GM19324 (cell line): ENCODE measurements at regions not wholly inside any gene's neighbourhood (a gene's known extent, or its start where the extent isn't known, plus 50 kb on each side); places are given as distances from the start of the nearest gene placed in this dataset.
"Not testable (repeated sequence)": the region's sequence is repeated elsewhere in the genome, so short reads cannot be mapped to it uniquely, and the experiment has no call there.

Experiments
- ATAC-seq: cut with Tn5 transposase; IDR thresholded peaks from one replicate; pipeline ENCODE4 v1.9.1; 2021; ENCODE audit warnings: mild to moderate bottlenecking, moderate library complexity; ENCODE audit not compliant: unreplicated experiment, low FRiP score

DNA sequence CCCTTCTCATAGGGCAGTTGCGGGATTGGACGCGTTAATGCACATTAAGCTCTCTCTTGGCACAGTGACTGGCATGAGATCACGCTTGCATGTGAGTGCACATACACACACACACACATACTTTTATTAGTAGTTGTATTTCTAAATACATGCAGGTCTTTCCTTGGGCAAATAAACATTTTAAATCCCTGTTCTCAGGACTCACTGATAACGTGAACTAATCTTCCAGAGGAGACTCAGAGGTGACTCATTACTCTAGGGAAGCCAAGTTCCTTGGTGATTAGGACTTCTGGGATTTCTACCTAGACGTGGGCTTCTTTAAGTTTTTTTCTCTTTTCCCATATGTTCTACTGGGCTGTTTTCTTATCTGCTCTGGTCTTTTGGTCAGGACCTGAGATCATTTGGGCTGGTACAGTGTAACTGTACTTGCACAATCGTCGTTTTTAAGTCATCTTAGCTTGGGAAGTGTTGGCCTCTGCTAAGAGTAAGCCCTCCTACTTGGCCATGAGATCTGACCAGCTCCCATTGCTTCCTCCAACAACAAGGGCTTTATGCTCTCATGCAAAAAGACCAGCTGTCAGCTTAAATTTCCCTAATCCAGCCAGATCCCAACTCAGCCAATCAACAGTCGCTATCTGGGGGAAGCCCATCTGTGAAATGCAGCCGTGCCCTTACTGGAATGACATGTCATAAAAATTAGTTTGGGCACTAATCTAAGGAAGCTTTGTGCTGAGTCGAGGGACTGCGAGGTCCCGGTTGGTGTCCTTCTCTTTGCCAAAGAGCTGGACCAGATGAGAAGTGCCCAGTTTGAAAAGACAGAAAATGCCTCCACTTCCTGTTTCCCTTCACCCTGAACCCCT is 176.4 kb upstream of the ANKRD55 start:
- no peak for ATAC-seq

DNA sequence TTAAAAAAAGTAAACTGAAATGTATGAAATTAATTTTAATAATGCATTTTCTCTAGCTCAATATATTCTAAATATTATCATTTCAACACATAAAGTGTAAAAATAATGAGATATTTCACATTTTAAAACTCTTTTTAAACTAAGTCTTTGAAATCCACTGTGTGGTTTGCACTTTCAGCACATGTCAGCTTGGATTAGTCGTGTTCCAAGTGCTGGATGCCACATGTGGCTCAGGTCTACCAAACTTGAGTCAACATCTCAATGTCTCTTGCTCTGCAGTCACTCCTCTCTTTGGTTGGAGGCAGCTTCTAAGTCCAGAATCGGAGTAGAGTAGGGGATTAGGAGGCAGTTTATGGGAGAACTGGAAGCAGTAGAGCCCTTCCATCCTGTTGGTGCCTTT is 173.7 kb upstream of the ANKRD55 start:
- no peak for ATAC-seq

DNA sequence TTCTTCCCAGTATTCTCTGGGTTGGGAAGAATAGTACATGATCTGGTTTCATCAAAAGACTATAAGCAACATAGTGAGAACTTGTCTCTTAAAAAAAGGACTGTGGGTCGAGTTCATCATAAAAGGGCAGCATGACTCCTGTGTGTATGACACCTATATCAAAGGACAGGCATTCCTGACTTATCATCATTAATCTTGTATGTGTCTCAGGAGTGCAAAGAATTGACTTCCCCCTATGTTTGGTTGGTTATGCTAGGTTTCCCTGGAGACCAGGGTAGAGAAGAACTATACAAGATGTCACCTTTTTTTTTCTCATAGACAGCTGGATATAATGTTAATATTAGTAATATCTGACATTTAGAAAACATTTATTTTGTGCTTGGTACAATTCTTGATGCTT is 173.1 kb upstream of the ANKRD55 start:
- ATAC-seq, result no peak

DNA sequence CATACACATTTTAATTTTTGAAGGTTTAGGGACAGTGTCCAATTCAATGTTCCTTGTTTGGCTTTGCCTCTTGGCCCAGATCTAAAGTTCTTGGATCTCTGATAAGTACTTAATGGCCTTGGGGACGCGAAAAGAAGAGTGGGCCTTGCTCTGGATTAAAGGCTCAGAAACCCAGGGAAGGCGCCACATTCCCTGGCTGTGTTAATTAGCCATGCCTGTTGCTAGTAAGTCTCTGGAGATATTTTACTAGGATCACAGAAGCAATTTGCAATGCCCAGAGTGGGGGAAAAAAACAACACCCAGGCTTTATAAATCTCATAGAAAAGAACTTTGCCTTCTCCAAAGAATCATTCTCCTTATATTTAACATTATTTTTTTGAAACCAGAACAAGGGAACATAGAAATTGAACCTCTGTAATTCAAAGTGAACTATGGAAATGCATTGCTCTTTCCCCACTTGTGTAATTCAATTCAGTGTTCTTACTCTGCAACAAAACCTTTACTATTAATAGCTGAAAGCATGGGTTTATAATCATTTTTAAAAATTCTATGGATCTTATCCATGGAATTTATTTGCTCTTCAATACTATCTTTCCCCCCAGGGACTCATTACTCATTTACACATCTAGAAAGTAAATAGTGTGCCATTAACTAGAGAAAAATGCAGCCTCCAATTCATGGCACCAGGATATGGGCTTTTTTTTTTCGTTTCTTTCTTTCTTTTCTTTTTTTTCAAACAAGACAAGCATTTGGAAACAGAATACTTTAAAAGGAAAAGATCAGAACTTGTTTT is 172.2 kb upstream of the ANKRD55 start:
- ATAC-seq, result no peak

DNA sequence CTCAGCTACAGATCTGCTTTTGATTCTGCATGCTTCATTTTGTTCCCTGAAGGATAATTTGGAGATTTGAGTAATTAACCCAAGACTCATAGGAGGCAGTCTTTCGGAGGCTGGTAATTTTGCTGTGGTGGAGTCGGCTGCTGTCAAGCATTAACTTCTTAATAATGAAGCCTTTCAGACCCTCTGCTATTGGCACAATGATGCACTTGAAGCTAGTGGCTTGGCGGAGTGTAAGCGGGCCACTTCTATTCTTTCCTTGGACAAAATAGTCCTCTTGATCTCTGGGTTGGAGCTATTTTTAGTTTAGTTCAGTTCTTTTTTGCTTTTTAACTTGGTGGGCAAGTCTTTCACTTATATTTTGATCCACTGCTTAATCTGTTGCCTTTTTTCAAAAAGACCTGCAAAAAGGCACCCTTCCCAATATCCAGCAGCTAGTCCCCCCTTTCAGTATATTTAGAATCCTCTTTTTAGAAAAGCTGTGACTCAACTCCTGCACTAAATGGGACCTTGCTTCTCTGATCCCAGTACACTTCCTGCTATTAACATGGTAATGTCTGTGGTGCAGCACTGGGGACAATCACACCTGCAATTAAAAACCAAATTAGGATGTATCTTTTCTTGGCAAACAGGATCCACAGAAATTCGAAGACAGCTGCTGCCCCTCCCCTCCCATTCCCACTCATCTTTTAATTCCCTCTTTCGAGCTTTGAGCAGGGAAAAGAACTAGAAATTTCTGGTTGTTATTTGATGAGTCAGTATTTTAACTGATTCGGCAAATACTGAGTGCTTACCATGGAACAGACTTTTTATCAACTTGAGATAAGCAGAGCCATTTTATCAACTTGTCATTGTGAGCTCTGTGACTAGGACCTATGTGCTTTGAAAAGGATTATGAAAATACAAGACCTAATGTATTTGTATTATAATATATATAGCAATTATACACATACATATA is 169.4 kb upstream of the ANKRD55 start:
- no peak for ATAC-seq

DNA sequence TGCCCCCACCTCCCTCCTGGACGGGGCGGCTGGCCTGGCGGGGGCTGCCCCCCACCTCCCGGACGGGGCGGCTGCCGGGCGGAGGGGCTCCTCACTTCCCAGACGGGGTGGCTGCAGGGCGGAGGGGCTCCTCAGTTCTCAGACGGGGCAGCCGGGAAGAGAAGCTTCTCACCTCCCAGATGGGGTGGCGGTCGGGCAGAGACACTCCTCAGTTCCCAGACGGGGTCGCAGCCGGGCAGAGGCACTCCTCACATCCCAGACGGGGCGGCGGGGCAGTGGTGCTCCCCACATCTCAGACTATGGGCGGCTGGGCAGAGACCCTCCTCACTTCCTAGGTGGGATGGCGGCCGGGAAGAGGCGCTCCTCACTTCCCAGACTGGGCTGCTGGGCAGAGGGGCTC is 164.7 kb upstream of the ANKRD55 start:
- ATAC-seq, result not testable (repeated sequence)

DNA sequence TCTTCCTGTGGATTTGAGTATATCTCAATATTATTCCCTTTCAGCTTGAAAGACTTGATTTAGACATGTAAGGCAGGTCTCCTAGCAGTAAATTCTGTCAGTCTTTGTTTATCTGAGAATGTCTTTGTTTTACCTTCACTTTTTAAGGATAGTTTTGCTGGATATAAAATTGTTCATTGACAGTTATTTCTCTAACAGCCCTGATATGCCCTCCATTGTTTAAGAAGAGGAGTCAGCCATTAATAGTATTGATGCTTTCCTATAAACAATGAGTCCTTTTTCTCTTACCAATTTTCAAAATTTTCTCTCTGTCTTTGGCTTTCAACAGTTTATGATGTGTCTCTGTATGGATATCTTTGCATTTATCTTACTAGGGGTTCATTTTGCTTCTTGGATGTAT is 163.5 kb upstream of the ANKRD55 start:
- ATAC-seq, result no peak

DNA sequence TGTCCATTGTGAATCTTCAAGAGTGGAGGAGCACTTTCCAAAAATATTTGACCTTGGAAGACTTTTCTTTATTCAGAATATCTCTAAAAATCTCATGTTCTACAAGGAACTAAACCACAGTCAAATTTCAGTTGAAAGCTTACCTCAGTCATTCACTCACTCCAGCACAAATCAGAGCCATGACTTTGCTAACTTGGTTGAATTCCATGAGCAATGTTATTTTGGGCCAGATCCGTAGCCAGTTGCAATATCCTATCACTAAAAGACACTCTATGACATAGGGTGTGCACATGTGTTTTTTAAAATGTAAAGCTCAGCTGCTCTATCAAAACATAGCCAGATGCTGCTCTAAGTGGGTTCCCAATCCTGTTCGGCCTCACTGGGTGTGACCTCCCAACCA is 156.1 kb upstream of the ANKRD55 start:
- no peak for ATAC-seq

DNA sequence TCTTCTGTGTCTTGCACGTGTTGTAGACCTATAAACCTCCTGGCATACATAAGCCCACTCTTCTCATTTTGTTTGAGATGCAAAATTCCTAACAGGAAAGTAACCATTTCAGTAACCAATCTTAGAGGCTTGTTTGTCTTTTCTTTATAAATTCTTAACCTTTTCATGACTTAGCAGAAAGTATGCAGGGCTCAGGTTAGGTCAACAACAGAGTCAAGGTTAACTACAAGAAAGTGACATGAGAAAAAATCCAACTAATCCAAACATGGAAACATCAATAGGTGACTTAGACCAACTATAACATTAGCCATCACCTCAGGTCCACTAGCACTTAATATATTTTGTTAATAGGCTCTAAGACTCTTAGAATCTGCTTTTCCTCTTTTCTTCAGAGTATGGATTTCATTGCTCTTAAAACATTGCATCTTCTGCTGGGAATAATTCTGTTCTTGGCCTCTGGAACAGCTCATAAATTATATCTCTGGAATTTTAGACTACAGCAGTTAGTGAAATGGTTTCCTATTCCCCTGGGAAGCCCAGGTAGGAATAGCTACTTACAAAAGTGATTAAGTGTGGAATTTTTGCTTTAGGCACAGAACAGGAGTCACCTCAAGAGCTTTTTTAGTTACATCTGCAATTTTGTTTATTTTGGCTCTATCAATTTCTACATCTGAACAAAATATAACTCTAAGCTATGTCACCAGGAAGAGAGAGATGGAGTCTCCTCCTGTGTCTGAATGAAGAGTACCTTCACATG is 155.3 kb upstream of the ANKRD55 start:
- no peak for ATAC-seq

DNA sequence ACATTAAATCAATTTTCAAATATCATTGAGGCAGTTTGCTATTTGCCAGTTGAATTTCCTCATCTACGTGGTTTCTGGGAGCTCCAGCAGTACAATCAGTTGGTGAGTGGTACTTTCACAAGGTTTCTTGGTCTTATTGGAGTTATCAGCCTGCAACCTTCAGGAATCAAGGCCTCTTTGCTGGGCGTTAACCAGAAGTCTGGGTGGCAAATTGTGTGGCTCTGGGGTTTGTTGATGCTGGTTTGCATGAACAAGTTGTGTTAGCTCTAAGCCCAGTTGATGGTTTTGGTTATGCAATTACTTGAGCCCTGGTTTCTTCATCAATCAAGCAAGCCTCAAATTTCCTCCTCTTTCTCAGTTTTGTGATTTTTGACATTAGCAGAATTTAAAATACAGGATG is 152.9 kb upstream of the ANKRD55 start:
- no peak for ATAC-seq

DNA sequence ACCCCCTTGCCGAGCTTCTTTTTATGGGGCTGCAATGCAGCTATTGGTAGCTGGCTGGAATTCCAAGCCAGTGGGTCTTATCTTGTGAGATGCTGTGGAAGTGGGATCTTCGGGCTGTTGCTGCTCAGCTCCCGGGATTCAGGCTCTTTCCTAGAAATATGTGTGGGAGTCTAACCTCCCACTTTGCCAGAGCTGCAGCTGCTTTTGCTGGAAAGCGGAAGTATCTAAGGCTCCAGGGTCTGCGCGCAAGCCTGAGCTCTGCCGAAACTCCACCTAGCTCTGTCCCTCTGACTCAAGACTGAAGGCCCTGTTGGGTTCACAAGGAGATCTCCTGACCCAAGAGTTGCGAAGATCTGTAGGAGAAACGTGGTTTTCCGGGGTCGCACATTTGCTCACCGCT is 151.1 kb upstream of the ANKRD55 start:
- ATAC-seq, result no peak

DNA sequence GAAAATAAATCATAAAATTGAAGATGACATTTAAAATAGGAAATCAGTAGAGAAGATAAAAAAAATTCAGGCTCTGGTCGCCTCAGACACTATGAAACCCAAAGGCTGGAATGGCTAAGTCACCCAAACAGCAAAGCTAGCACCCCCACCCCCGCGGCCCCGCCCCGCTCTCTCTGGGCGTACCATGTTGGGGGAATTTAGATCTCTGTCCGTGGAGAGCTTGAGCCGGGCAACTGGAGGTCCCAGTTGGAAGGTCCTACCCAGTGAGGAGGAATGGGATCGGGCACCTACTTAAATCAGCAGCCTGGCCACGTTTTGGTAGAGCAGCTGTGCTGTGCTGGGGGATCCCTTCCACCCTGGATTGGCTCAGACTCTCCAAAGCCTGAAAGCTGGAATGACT is 150.6 kb upstream of the ANKRD55 start:
- ATAC-seq, result no peak

DNA sequence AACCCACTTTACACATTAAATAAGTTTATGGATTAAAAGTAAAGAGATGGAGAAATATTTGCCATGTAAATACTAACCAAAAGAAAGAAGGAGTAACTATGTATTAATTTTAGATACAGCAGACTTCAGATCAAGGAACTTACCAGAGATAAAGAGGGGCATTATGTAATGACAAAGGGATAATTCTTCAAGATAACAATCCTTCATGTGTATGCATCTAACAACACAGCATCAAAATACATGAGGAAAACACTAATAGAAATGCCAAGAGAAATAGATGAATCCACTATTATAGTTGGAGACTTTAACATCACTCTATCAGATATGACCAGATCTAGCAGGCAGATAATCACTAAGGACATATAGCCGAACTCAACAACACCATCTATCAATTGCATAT is 149.8 kb upstream of the ANKRD55 start:
- no peak for ATAC-seq

DNA sequence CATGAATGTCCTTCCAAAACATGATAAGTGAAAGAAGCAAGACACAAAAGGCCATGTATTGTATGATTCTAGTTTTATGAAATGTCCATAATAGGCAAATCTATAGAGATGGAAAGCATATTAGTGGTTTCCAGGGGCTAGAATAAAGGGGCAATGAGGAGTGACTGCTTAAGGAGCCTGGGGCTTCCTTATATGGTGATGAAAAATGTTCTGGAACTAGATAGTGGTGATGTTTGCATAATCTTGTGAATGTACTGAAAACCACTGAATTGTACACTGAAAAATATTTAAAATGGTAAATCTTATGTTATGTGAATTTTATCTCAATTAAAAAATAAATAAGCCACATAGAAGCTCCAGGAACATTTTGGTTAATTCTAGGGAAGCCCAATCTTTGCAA is 144.4 kb upstream of the ANKRD55 start:
- ATAC-seq, result no peak

DNA sequence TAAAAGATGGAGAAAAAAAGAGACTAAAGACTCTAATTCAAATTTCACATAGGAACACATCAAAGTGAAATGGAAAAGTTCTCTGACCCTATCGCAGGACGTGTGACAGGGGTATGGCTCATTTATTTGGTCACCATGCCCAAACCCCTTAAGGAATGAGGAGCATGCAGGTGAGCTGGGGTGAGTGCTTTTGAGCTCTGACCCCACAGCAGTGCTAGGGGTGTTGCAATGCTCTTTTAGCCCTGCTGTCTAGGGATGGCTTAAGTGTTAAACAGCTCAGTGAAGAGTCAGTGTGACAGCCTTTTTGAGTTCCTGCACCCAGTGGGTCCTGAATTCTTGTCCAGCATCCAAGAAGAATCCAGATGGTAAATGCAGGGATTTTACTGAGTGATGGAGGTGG is 143.0 kb upstream of the ANKRD55 start:
- no peak for ATAC-seq

DNA sequence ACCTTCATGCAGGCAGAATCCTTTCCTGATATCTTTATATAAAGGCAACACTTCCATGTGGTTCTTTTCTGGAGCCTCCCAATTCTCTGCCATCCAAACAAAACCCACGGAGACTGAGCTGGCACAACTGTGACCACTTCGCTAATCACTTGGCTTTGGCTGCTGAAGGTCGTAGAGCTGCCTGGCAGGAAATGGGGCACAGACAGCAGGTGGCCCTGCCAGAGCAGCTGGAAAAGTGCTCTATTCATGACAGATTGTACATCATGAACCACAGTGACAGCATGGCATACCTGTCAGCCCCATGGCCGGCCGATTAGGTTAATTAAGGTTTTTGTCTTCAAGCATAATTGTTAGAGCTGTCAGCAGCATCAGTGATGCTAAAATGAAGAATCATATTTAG is 141.9 kb upstream of the ANKRD55 start:
- ATAC-seq, result no peak

DNA sequence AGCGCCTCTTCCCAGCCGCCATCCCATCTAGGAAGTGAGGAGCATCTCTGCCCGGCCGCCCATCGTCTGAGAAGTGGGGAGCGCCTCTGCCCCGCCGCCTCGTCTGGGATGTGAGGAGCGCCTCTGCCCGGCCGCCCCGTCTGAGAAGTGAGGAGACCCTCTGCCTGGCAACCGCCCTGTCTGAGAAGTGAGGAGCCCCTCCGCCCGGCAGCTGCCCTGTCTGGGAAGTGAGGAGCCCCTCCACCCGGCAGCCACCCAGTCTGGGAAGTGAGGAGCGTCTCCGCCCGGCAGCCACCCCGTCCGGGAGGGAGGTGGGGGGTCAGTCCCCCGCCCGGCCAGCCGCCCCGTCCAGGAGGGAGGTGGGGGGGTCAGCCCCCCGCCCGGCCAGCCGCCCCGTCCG is 139.4 kb upstream of the ANKRD55 start:
- not testable (repeated sequence) for ATAC-seq

DNA sequence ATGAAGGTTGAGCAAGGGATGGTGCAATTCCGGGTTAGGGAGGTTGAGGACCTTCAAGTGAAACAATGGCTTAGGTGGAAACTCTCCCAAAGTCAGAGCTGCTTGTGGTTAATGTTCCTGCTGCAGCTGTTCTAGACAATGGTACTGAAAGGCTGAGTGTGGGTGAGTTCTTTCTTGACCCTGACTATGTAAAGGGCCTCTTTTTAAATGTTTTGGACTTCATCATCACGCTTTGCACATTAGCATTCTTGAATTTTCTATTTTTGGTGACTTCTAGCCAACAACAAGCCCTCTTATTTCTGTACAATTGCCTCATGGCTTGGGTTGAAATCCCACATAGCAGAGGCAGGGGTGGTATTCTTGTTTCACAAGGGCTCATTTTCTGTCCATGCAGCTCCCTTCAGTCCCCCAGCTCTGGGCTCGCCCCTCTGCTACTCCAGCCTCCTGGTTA is 136.3 kb upstream of the ANKRD55 start:
- ATAC-seq, result no peak

DNA sequence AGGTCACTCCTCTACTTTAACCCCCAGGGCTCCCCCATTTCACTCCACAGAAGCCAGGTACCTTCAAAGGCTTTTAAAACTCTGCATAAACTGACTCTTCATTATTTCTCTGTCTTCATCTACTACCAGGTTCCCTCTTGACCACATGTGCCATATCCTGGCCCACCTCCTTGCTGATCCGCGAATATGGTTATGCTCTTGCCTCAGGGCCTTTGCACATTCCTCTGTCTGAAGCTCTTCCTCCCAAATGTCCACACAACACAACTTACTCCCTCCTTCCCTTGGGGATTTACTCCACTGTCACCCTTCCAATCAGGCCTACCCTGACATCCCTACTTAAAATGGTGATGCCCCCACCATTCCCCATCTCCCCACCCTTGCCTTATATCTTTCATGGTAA is 134.6 kb upstream of the ANKRD55 start:
- ATAC-seq, result no peak

DNA sequence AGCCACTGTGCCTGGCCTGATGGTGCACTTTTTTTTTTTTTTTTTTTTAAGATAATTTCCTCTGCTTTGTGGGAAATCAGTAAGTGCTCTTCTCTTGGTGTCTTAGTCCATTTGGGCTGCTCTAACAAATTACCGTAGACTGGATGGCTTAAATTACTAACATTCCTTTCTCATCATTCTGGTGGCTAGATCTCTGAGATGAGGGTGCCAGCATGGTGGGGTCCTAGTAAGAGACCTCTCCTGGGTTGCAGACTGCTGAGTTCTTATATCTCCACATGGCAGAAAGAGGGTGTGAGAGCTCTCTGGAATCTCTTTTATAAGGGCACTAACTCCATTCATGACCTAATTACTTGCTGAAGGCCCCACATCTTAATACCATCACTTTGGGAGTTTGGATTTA is 133.9 kb upstream of the ANKRD55 start:
- no peak for ATAC-seq
